Stomach (tissue), 8 donors: ENCODE measurements at regions not wholly inside any gene's neighbourhood (a gene's known extent, or its start where the extent isn't known, plus 50 kb on each side); places are given as distances from the start of the nearest gene placed in this dataset.

ENCODE experiments used
- DNase-seq, 2 donors: peaks; one replicate each; pipeline versions ENCODE4 v3.0.0 to v3.0.0-alpha.2; 2013 to 2019
- H3K27ac ChIP-seq, 5 donors: fragments of 200-600 bp in 4 of 5; sonication (generic) in 4 of 5; one replicate each; pipeline ENCODE4 v1.5.1; 2013 to 2019; ENCODE audit warnings: mild to moderate bottlenecking in 1 of 5, moderate library complexity in 1 of 5
- H3K27me3 ChIP-seq, 3 donors: fragments of 200-600 bp; sonication (generic); one replicate each; pipeline ENCODE4 v1.5.1; 2017 to 2019; ENCODE audit warnings: mixed run types in 1 of 3
- H3K36me3 ChIP-seq, 4 donors: fragments of 200-600 bp; sonication (generic); 1 replicate in 3 of 4; 2 replicates in 1 of 4; pipeline ENCODE4 v1.5.1; 2016 to 2019
- H3K4me1 ChIP-seq, 4 donors: fragments of 200-600 bp; sonication (generic); one replicate each; pipeline ENCODE4 v1.5.1; 2016 to 2019
- H3K4me3 ChIP-seq, 4 donors: fragments of 200-600 bp; sonication (generic) in 3 of 4; one replicate each; pipeline ENCODE4 v1.5.1; 2016 to 2019; ENCODE audit warnings: mild to moderate bottlenecking in 1 of 4
- H3K9me3 ChIP-seq, 4 donors: fragments of 200-600 bp; sonication (generic); one replicate each; pipeline ENCODE4 v1.5.1; 2016 to 2019
- CTCF ChIP-seq, 7 experiments: fragments of 450-650 bp in 4 of 7; fragments of 200-600 bp in 3 of 7; sonication (generic) in 3 of 7; IDR thresholded peaks; one replicate each; pipeline ENCODE4 v1.5.1; 2016 to 2019; ENCODE audit warnings: antibody characterized with exemption in 7 of 7, control low read depth in 2 of 7, mild to moderate bottlenecking in 1 of 7
- EP300 ChIP-seq: sonication (generic); formaldehyde crosslinking; IDR thresholded peaks from one replicate; pipeline ENCODE4 v1.6.1; 2017; ENCODE audit warnings: antibody characterized with exemption
- POLR2A ChIP-seq, 4 donors: fragments of 450-650 bp; IDR thresholded peaks; one replicate each; pipeline ENCODE4 v1.6.1; 2016; ENCODE audit warnings: antibody characterized with exemption in 4 of 4, control low read depth in 2 of 4, mild to moderate bottlenecking in 1 of 4, moderate library complexity in 1 of 4
- POLR2AphosphoS5 ChIP-seq, 3 donors: sonication (generic); formaldehyde crosslinking; IDR thresholded peaks; one replicate each; pipeline ENCODE4 v1.6.1; 2016; ENCODE audit warnings: antibody characterized with exemption in 3 of 3
- WGBS, 5 donors: extraction: QIAGEN DNeasy Blood & Tissue Kit in 3 of 5; methylation state at CpG; one replicate each; pipeline versions ENCODE4 v1.1.5 to v1.1.7; 2013 to 2018; 5-methylcytosine and 5-hydroxymethylcytosine counted together
- intact Hi-C: fragments of 100-400 bp; cut with DNase I; formaldehyde crosslinking; loops from one replicate; pipeline ENCODE4 v1.15.1; 2023; ENCODE audit warnings: low total_unique reads
- donor health status: healthy with polysubstance abuse.
- donor health status: Bipolar disorder and iron deficiency.
- donor health status: healthy.

GRCh38 chr6:16955899-16956298 is 146.0 kb upstream of the STMND1 start:
- Histone ChIP-seq H3K36me3 (no peaks in the 10 kb centered on the region), H3K4me1 (no peaks in the 10 kb centered on the region), H3K9me3 (no peaks in the 10 kb centered on the region), H3K27ac (no peak overlapping the region), H3K4me3 (no peak overlapping the region), H3K27me3 (no peaks in the 10 kb centered on the region)
- 70 to 79% (median 75%) methylated on average over 5 of the region's 5 CpGs for WGBS, 5 donors
- TF ChIP-seq POLR2A (IDR thresholded peaks at IDR 0.05) (no peak), EP300 (no peak), POLR2AphosphoS5 (IDR thresholded peaks at IDR 0.05) (no peak), CTCF (IDR thresholded peaks at IDR 0.05) (no peak)
- DNase-seq, result no peak
- intact Hi-C loops, result no loop called here

- no peaks in the 10 kb centered on the region for H3K4me1 ChIP-seq
- intact Hi-C loops, result no loop called here
- 42 to 96% (median 92%) methylated on average over 2 of the region's 2 CpGs for WGBS, 5 donors
- no peaks in the 10 kb centered on the region for H3K27me3 ChIP-seq
- H3K9me3 ChIP-seq, result no peaks in the 10 kb centered on the region
- H3K27ac ChIP-seq, result no peak overlapping the region
- TF ChIP-seq EP300, result no peak
- no peak for TF ChIP-seq CTCF (IDR thresholded peaks at IDR 0.05)
- TF ChIP-seq POLR2A (IDR thresholded peaks at IDR 0.05), result no peak
- TF ChIP-seq POLR2AphosphoS5 (IDR thresholded peaks at IDR 0.05), result no peak
- no peak for DNase-seq
- no peaks in the 10 kb centered on the region for H3K36me3 ChIP-seq
- H3K4me3 ChIP-seq, result no peak overlapping the region
These were observed 147.9 kb upstream of the STMND1 start for GRCh38 chr6:16953905-16954304.

GRCh38 chr6:16953446-16953845 is 148.4 kb upstream of the STMND1 start:
- H3K27ac ChIP-seq, result no peak overlapping the region

GRCh38 chr6:16950825-16951495 is 150.9 kb upstream of the STMND1 start:
- Histone ChIP-seq H3K36me3 (no peaks in the 10 kb centered on the region), H3K4me1 (peaks cover 0 to 14% (median 2%) of the 10 kb centered on the region in 4 donors), H3K27ac (no peak overlapping the region), H3K27me3 (no peaks in the 10 kb centered on the region), H3K4me3 (no peak overlapping the region), H3K9me3 (no peaks in the 10 kb centered on the region)
- no peak for DNase-seq
- intact Hi-C loops, result no loop called here
- TF ChIP-seq POLR2AphosphoS5 (IDR thresholded peaks at IDR 0.05) (no peak), CTCF (IDR thresholded peaks at IDR 0.05) (no peak), EP300 (no peak), POLR2A (IDR thresholded peaks at IDR 0.05) (no peak)
- 80 to 94% (median 84%) methylated on average over 1 of the region's 1 CpG for WGBS, 5 donors

More at GRCh38 chr6:16953446-16953845, 148.4 kb upstream of the STMND1 start:
- H3K36me3 ChIP-seq, result no peaks in the 10 kb centered on the region
- no peaks in the 10 kb centered on the region for H3K4me1 ChIP-seq
- intact Hi-C loops, result no loop called here
- no peaks in the 10 kb centered on the region for H3K9me3 ChIP-seq
- H3K4me3 ChIP-seq, result no peak overlapping the region
- DNase-seq, result no peak
- H3K27me3 ChIP-seq, result no peaks in the 10 kb centered on the region
- TF ChIP-seq CTCF (IDR thresholded peaks at IDR 0.05) (no peak), POLR2AphosphoS5 (IDR thresholded peaks at IDR 0.05) (no peak), EP300 (no peak), POLR2A (IDR thresholded peaks at IDR 0.05) (no peak)
- WGBS, 5 donors, result 92 to 98% (median 95%) methylated on average over 1 of the region's 1 CpG
